IPS DF 4.7 (cell line): ENCODE measurements at regions not wholly inside any gene's neighbourhood (a gene's known extent, or its start where the extent isn't known, plus 50 kb on each side); places are given as distances from the start of the nearest gene placed in this dataset.

Experiments used
- DNase-seq: peaks from one replicate; pipeline ENCODE4 v3.0.0-alpha.2; 2013; ENCODE audit warnings: low spot score; ENCODE audit errors: extremely low read depth

- DNase-seq = no peak
These were observed 109.6 kb downstream of the ICOS start for GRCh38 chr2:204046145-204046544.

GRCh38 chr2:204049635-204050034 lies 113.1 kb downstream of the ICOS start:
- DNase-seq = no peak

GRCh38 chr2:204050681-204051080 lies 114.1 kb downstream of the ICOS start:
- DNase-seq = no peak

GRCh38 chr2:204051476-204051875 lies 114.9 kb downstream of the ICOS start:
- no peak for DNase-seq

GRCh38 chr2:204051984-204052556 lies 115.5 kb downstream of the ICOS start:
- no peak for DNase-seq

GRCh38 chr2:204059016-204059415 lies 122.5 kb downstream of the ICOS start:
- no peak for DNase-seq

GRCh38 chr2:204060841-204061240 lies 124.3 kb downstream of the ICOS start:
- DNase-seq = no peak

GRCh38 chr2:204061241-204061640 lies 124.7 kb downstream of the ICOS start:
- DNase-seq = no peak

- no peak for DNase-seq
These were observed 127.6 kb downstream of the ICOS start for GRCh38 chr2:204064119-204064518.

GRCh38 chr2:204065566-204065965 lies 129.0 kb downstream of the ICOS start:
- no peak for DNase-seq

GRCh38 chr2:204066051-204066450 lies 129.5 kb downstream of the ICOS start:
- no peak for DNase-seq

GRCh38 chr2:204069804-204070203 lies 133.2 kb downstream of the ICOS start:
- DNase-seq = no peak

GRCh38 chr2:204072443-204073324 lies 136.1 kb downstream of the ICOS start:
- peak; percentile 38 for DNase-seq

- no peak for DNase-seq
These were observed 137.9 kb downstream of the ICOS start for GRCh38 chr2:204074456-204074855.

GRCh38 chr2:204078003-204078698 lies 141.6 kb downstream of the ICOS start:
- DNase-seq = no peak

GRCh38 chr2:204081487-204082425 lies 145.2 kb downstream of the ICOS start:
- no peak for DNase-seq

GRCh38 chr2:204086167-204086566 lies 149.6 kb downstream of the ICOS start:
- DNase-seq = no peak

- DNase-seq = no peak
These were observed 152.5 kb downstream of the ICOS start for GRCh38 chr2:204089105-204089504.

- DNase-seq = no peak
These were observed 153.0 kb downstream of the ICOS start for GRCh38 chr2:204089574-204089973.

GRCh38 chr2:204090021-204090420 lies 153.5 kb downstream of the ICOS start:
- no peak for DNase-seq

GRCh38 chr2:204104811-204105210 lies 168.2 kb downstream of the ICOS start:
- DNase-seq = no peak
